ENCODE measurements at regions not wholly inside any gene's neighbourhood (a gene's known extent, or its start where the extent isn't known, plus 50 kb on each side); places are given as distances from the start of the nearest gene placed in this dataset.

GRCh38 chr13:44281252-44282000 is 92.2 kb upstream of the SERP2 start:
- ATAC-seq, result no peak
- Histone ChIP-seq H3K4me1 (ENCODE audit: control insufficient read depth, insufficient read depth, low read length) (no peaks in the 10 kb centered on the region), H3K4me3 (ENCODE audit: low read length) (no peak overlapping the region), H3K27ac (ENCODE audit: low read length) (no peak overlapping the region), H3K27me3 (ENCODE audit: control insufficient read depth, insufficient read depth, low read length) (no peaks in the 10 kb centered on the region), H3K36me3 (ENCODE audit: control insufficient read depth, insufficient read depth, low read length) (no peaks in the 10 kb centered on the region), H3K9me3 (ENCODE audit: control insufficient read depth, insufficient read depth, low read length) (no peaks in the 10 kb centered on the region)
- intact Hi-C loops (cut with micrococcal nuclease), result no loop called here
- DNase-seq, result no peak
- Mint-ChIP-seq H3K4me3 (no peak overlapping the region), H3K9me3 (no peaks in the 10 kb centered on the region), H3K27ac (no peak overlapping the region), H3K36me3 (no peaks in the 10 kb centered on the region), H3K4me1 (no peaks in the 10 kb centered on the region), H3K27me3 (ENCODE audit: low read depth in 2 of 2) (peaks cover 40 to 49% of the 10 kb centered on the region in 2 donors)
- 78% methylated on average over 9 of the region's 9 CpGs for WGBS (ENCODE audit: insufficient coverage)
- no peak for TF ChIP-seq CTCF (IDR thresholded peaks at IDR 0.05)

GRCh38 chr13:44283600-44283999 is 90.0 kb upstream of the SERP2 start:
- no peak for ATAC-seq
- no peak for TF ChIP-seq CTCF (IDR thresholded peaks at IDR 0.05)
- Mint-ChIP-seq H3K4me1 (no peaks in the 10 kb centered on the region), H3K4me3 (no peak overlapping the region), H3K9me3 (no peaks in the 10 kb centered on the region), H3K27me3 (ENCODE audit: low read depth in 2 of 2) (peaks cover 36 to 57% of the 10 kb centered on the region in 2 donors), H3K27ac (no peak overlapping the region), H3K36me3 (no peaks in the 10 kb centered on the region)
- DNase-seq, result no peak
- intact Hi-C loops (cut with micrococcal nuclease), result no loop called here
- H3K4me3 ChIP-seq (ENCODE audit: low read length), result no peak overlapping the region
- no peaks in the 10 kb centered on the region for H3K4me1 ChIP-seq (ENCODE audit: control insufficient read depth, insufficient read depth, low read length)
- no peak overlapping the region for H3K27ac ChIP-seq (ENCODE audit: low read length)
- 83% methylated on average over 2 of the region's 2 CpGs for WGBS (ENCODE audit: insufficient coverage)
- H3K36me3 ChIP-seq (ENCODE audit: control insufficient read depth, insufficient read depth, low read length), result no peaks in the 10 kb centered on the region
- H3K27me3 ChIP-seq (ENCODE audit: control insufficient read depth, insufficient read depth, low read length), result no peaks in the 10 kb centered on the region
- H3K9me3 ChIP-seq (ENCODE audit: control insufficient read depth, insufficient read depth, low read length), result no peaks in the 10 kb centered on the region

DNA sequence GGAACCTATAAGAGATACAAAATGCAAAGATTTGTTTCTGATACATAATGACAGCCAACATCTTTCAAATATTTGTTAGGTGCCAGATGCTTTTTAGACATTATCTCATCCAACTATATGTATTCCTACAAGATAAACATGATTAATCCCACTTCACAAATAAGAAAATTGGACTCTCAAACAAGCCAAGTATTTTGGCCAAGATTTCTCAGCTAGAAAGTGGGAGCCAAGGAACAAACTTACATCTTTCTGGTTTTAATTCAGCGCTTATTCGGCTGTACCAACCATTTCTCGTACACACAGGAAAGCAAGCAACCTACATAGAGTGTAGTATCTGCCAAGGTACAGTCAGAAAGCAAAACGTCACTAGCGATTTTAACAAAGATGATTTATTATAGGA is 85.7 kb upstream of the SERP2 start:
- DNase-seq, result no peak
- no peaks in the 10 kb centered on the region for H3K36me3 Mint-ChIP-seq
- H3K27ac Mint-ChIP-seq, result no peak overlapping the region
- TF ChIP-seq CTCF (IDR thresholded peaks at IDR 0.05), result no peak
- H3K4me1 Mint-ChIP-seq, result no peaks in the 10 kb centered on the region
- H3K9me3 Mint-ChIP-seq, result no peaks in the 10 kb centered on the region
- Histone ChIP-seq H3K36me3 (ENCODE audit: control insufficient read depth, insufficient read depth, low read length) (no peaks in the 10 kb centered on the region), H3K27ac (ENCODE audit: low read length) (no peak overlapping the region), H3K4me1 (ENCODE audit: control insufficient read depth, insufficient read depth, low read length) (no peaks in the 10 kb centered on the region), H3K27me3 (ENCODE audit: control insufficient read depth, insufficient read depth, low read length) (peaks cover 2% of the 10 kb centered on the region), H3K9me3 (ENCODE audit: control insufficient read depth, insufficient read depth, low read length) (no peaks in the 10 kb centered on the region), H3K4me3 (ENCODE audit: low read length) (no peak overlapping the region)
- intact Hi-C loops (cut with micrococcal nuclease), result no loop called here
- WGBS (ENCODE audit: insufficient coverage), result 59% methylated on average over 5 of the region's 5 CpGs
- no peak overlapping the region for H3K4me3 Mint-ChIP-seq
- ATAC-seq, result no peak
- peaks cover 33 to 57% of the 10 kb centered on the region in 2 donors for H3K27me3 Mint-ChIP-seq (ENCODE audit: low read depth in 2 of 2)

DNA sequence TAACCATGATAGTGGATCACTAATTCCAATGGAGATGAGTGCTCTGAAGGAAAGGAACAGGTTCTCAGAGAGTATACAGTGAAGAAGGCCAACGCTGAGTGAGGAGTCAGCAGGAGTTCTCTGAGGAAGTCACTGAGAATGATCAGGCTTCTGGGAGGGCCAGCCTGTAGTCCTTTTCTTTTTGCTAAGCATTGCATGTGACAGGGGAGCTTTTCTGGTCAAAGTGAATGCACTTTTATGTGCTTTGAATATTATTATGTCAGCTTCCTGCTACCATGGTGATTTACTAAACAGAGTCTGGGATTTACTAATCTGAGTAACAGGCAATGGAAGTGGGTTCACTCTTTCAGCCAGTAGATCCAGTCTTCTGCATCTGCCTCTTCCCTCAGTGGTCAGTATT is 81.1 kb upstream of the SERP2 start:
- H3K4me3 ChIP-seq (ENCODE audit: low read length), result no peak overlapping the region
- peaks cover 7 to 8% of the 10 kb centered on the region in 2 donors for H3K4me1 Mint-ChIP-seq
- peak in 2 of 3 donors; percentile 18 to 24 for ATAC-seq
- H3K27ac Mint-ChIP-seq, result no peak overlapping the region
- H3K9me3 ChIP-seq (ENCODE audit: control insufficient read depth, insufficient read depth, low read length), result no peaks in the 10 kb centered on the region
- no peak for TF ChIP-seq CTCF (IDR thresholded peaks at IDR 0.05)
- no peak overlapping the region for H3K4me3 Mint-ChIP-seq
- no peaks in the 10 kb centered on the region for H3K36me3 Mint-ChIP-seq
- H3K27ac ChIP-seq (ENCODE audit: low read length), result no peak overlapping the region
- peaks cover 2% of the 10 kb centered on the region for H3K27me3 ChIP-seq (ENCODE audit: control insufficient read depth, insufficient read depth, low read length)
- no peaks in the 10 kb centered on the region for H3K36me3 ChIP-seq (ENCODE audit: control insufficient read depth, insufficient read depth, low read length)
- H3K4me1 ChIP-seq (ENCODE audit: control insufficient read depth, insufficient read depth, low read length), result no peaks in the 10 kb centered on the region
- H3K9me3 Mint-ChIP-seq, result no peaks in the 10 kb centered on the region
- peaks cover 14 to 32% of the 10 kb centered on the region in 2 donors for H3K27me3 Mint-ChIP-seq (ENCODE audit: low read depth in 2 of 2)
- intact Hi-C loops (cut with micrococcal nuclease), result no loop called here
- 79% methylated on average over 1 of the region's 1 CpG for WGBS (ENCODE audit: insufficient coverage)
- DNase-seq, result no peak
